ENCODE measurements at regions not wholly inside any gene's neighbourhood (a gene's known extent, or its start where the extent isn't known, plus 50 kb on each side); places are given as distances from the start of the nearest gene placed in this dataset.

DNA sequence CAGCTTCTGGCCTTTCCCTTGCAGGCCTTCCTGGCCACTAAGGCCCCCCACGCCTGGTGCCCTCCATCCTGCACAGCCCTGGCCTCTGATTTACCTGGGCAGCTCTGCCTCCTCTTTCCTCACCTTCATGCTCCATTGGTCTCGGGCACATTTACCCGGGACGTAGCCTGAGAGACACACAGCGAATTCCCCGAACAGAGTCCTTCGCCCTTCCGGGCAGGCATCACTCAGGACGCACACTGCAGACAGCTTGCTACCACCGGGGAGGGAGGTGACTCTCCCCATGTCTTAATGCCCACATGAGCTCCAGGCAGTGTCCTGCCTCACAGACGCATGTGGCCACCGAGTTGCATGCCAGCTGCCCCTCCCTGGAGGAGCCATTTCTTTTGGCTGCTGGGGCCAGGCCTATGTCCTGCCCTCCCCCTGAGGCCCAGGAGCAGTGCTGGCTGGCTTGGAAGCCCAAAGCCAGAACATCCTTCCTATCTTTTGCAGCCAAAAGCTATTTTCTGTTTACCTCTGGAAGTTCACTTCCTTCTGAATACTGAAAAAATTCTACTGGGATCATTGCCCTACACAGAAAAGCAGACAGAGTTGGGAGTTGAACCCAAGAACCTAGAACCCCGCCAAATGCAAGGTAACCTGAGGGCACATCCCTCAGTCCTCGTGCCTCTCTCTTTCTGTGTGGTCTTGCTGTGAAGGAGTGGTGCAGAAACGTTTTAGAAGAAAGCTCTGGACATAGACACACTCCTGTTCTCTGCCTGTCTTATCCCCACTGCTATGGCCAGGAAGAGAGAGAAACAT is 209.5 kb downstream of the TOMM20 start:
- Histone ChIP-seq H3K27ac (ENCODE audit: low read length) (peak overlapping the region; percentile 92), H3K36me3 (ENCODE audit: control insufficient read depth, insufficient read depth, low read length) (no peaks in the 10 kb centered on the region), H3K9me3 (replicated peaks; ENCODE audit: control insufficient read depth, low read depth, low read length) (peaks cover 3% of the 10 kb centered on the region), H3K4me1 (ENCODE audit: control insufficient read depth, insufficient read depth, low read length) (peaks cover 47% of the 10 kb centered on the region), H3K4me3 (ENCODE audit: low read length) (no peak overlapping the region), H3K27me3 (ENCODE audit: control insufficient read depth, insufficient read depth, low read length) (no peaks in the 10 kb centered on the region)
- 64% methylated on average over 12 of the region's 15 CpGs for WGBS (ENCODE audit: insufficient coverage)
- DNase-seq: peak; percentile 78

DNA sequence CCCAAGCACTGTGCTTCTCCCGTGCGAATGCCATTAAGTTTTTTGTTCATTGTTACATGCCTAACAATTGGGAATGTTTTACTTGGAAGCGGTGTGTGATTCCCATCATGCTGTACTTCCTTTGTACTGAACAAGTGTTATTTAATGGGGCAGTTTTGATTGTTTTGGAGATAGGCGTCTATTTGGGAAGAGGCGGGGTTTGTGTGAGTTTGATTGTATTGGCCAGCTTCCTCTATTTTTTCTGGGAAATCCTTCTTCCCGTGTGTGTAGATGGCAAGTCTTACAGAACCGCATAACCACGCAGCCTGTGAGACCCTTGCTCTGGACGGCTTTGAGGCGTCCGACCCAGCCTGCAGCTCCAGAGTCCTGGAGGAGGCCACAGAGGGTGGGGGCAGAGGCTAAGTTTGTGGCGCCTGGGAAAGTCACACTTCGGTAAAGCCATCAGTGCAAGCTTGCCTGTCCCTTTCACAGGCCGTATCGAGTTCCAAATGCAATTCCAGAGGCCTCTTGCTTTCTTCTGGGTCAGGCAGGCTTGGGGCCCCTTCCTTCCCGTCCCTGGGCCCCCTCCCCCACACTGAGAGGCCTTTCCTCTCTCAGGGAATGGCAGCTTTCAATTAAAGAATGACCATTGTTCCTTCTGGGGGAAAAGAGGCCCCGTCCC is 210.3 kb downstream of the TOMM20 start:
- no peaks in the 10 kb centered on the region for H3K27me3 ChIP-seq (ENCODE audit: control insufficient read depth, insufficient read depth, low read length)
- WGBS (ENCODE audit: insufficient coverage): 26% methylated on average over 13 of the region's 17 CpGs
- no peak overlapping the region for H3K4me3 ChIP-seq (ENCODE audit: low read length)
- H3K27ac ChIP-seq (ENCODE audit: low read length): peak overlapping the region; percentile 92
- H3K36me3 ChIP-seq (ENCODE audit: control insufficient read depth, insufficient read depth, low read length): no peaks in the 10 kb centered on the region
- H3K9me3 ChIP-seq (replicated peaks; ENCODE audit: control insufficient read depth, low read depth, low read length): peaks cover 3% of the 10 kb centered on the region
- peaks cover 48% of the 10 kb centered on the region for H3K4me1 ChIP-seq (ENCODE audit: control insufficient read depth, insufficient read depth, low read length)
- DNase-seq: peak; percentile 79

DNA sequence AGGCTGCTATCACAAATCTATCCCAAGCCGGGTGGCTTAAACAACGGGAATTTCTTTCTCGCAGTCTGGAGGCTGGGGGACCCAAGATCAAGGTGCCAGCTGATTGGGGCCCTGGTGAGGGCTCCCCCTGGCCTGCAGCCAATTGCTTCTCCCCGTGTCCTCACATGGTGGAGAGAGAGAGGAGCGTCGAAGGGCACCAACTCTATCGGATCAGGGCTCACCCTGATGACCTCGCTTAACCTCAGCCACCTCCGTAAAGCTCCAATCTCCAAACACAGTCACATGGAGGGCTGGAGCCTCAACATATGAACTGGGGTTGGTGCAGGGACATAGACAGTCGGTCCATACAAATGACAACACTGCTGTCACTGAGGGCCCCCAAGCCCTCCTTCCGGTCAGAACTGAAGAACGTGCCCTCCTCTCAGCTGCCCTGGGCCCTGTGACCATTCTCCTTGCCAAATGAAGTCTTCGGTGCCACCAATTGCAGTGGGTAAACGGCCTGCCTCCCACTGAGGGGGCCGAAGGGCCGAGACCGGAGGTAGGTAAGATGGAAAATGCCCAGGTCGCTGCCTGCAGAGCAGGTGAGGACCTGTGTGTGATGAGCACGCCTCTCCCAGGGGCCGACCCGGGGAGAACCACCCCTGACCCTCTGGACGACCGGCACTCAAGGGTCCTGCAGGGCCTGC is 211.0 kb downstream of the TOMM20 start:
- WGBS (ENCODE audit: insufficient coverage): 81% methylated on average over 17 of the region's 23 CpGs
- Histone ChIP-seq H3K4me3 (ENCODE audit: low read length) (no peak overlapping the region), H3K36me3 (ENCODE audit: control insufficient read depth, insufficient read depth, low read length) (no peaks in the 10 kb centered on the region), H3K27me3 (ENCODE audit: control insufficient read depth, insufficient read depth, low read length) (no peaks in the 10 kb centered on the region), H3K27ac (ENCODE audit: low read length) (peak overlapping the region; percentile 92), H3K4me1 (ENCODE audit: control insufficient read depth, insufficient read depth, low read length) (peaks cover 55% of the 10 kb centered on the region), H3K9me3 (replicated peaks; ENCODE audit: control insufficient read depth, low read depth, low read length) (peaks cover 3% of the 10 kb centered on the region)
- DNase-seq: no peak

DNA sequence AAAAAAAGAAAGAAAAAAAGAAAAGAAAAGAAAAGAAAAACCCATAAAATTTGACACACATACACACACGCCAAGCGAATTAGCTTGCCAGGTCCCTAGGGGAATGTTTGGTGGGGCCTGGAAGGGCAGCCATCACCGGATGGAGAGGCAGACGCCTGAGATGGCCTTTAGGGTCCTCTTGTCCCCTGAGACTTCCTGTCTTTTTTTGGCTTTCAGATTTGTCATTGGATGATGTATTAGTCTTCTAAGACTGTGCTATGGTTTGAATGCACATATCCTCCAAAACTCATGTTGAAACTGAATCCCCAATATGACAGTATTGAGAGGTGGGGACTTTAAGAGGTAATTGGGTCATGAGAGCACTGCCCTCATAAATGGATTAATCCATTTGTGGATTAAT is 211.8 kb downstream of the TOMM20 start:
- WGBS (ENCODE audit: insufficient coverage): no CpG with 5 or more reads among the region's 4 CpGs
- peaks cover 62% of the 10 kb centered on the region for H3K4me1 ChIP-seq (ENCODE audit: control insufficient read depth, insufficient read depth, low read length)

DNA sequence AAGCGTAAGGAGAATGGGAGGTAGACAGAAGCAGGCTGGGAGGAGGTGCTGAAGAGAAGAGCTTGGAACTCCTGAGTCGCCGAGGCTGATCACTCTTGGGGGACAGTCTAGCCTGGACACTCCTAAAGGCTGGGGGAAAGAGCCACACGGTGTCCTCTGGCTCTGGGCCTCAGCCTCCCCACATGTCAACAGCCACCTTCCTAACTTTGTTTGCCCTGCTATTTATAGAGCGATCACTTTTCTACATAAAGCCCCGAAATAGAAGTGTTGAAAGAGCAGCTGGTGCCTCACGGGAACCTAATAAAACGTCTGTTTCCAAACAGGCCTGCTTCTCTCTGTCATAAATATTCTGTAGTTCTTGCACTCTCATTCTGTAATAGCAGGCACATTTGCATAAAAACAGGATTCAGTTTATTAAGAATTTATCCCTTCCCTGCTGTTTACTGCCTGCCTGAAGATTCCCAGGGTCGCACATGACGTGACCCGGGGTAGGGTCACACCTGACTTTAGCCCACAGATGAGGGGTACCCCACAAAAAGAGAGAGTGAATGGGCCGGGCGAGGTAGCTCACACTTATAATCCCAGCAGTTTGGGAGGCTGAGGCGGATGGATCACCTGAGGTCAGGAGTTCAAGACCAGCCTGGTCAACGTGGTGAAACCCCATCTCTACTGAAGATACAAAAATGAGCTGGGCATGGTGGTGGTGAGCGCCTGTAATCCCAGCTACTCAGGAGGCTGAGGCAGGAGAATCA is 212.5 kb downstream of the TOMM20 start:
- DNase-seq: peak; percentile 89
- Histone ChIP-seq H3K27ac (ENCODE audit: low read length) (peak overlapping the region; percentile 53), H3K4me3 (ENCODE audit: low read length) (no peak overlapping the region), H3K27me3 (ENCODE audit: control insufficient read depth, insufficient read depth, low read length) (no peaks in the 10 kb centered on the region), H3K4me1 (ENCODE audit: control insufficient read depth, insufficient read depth, low read length) (peaks cover 58% of the 10 kb centered on the region), H3K9me3 (replicated peaks; ENCODE audit: control insufficient read depth, low read depth, low read length) (peaks cover 3% of the 10 kb centered on the region), H3K36me3 (ENCODE audit: control insufficient read depth, insufficient read depth, low read length) (no peaks in the 10 kb centered on the region)
- 29% methylated on average over 9 of the region's 16 CpGs for WGBS (ENCODE audit: insufficient coverage)

More for the DNA sequence above, 211.8 kb downstream of the TOMM20 start:
- no peak for DNase-seq
- H3K4me3 ChIP-seq (ENCODE audit: low read length): no peak overlapping the region
- no peaks in the 10 kb centered on the region for H3K27me3 ChIP-seq (ENCODE audit: control insufficient read depth, insufficient read depth, low read length)
- H3K36me3 ChIP-seq (ENCODE audit: control insufficient read depth, insufficient read depth, low read length): no peaks in the 10 kb centered on the region
- peaks cover 3% of the 10 kb centered on the region for H3K9me3 ChIP-seq (replicated peaks; ENCODE audit: control insufficient read depth, low read depth, low read length)
- H3K27ac ChIP-seq (ENCODE audit: low read length): peak overlapping the region; percentile 92

DNA sequence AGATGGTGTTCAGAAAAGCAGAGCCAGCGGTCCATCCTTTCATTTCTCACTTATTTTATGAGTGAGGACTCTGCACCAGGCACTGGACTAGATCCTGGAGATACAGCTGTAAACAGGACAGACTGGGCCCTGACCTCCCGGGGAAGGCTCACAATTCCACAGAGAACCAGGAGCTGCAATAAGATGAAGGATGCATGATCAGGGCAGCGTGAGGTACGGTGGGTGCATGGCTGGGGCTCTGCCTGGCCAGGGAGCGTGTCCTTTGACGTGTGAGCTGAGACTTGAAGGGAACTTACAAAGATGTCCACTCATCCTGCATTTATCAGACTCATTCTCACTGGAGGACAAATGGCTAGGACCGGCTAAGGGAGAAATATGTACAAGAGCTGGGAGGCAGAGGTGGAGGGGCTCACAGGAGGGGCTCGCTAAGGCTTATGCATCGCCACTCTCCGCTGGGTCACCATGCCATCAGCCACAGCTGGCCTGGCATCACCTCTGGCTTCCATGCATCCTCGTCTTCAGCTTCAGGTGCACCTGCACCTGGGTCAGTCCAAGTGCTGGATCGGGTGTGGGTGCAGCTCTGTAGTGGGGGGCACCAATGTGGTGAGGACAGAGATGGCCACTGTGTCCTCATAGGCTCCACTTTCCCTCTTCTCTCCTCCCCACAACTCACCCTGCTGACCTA is 213.9 kb downstream of the TOMM20 start:
- H3K27me3 ChIP-seq (ENCODE audit: control insufficient read depth, insufficient read depth, low read length): no peaks in the 10 kb centered on the region
- H3K36me3 ChIP-seq (ENCODE audit: control insufficient read depth, insufficient read depth, low read length): no peaks in the 10 kb centered on the region
- no peak overlapping the region for H3K4me3 ChIP-seq (ENCODE audit: low read length)
- H3K9me3 ChIP-seq (replicated peaks; ENCODE audit: control insufficient read depth, low read depth, low read length): no peaks in the 10 kb centered on the region
- peaks cover 56% of the 10 kb centered on the region for H3K4me1 ChIP-seq (ENCODE audit: control insufficient read depth, insufficient read depth, low read length)
- DNase-seq: no peak
- 98% methylated on average over 7 of the region's 12 CpGs for WGBS (ENCODE audit: insufficient coverage)
- H3K27ac ChIP-seq (ENCODE audit: low read length): no peak overlapping the region

DNA sequence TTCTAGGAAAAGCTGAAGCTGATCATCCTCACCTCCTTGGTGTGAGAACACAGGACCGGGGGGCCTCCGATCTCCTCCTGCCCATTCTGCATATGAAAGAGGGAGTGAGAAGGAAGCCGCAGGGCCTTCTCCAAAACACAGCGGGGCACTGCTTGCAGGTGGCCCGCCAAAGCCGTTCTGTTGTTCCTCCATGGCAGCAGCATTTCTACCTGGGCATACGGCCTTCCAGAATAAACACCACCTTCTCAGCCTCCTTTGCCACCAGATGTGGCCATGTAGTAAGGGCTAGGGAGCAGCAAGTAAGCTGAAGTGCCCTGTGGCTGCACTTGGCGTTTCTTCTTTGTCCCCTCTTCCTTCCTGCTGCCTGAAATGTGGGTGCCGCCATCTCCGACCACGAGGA is 214.9 kb downstream of the TOMM20 start:
- H3K27ac ChIP-seq (ENCODE audit: low read length): no peak overlapping the region
- no peak overlapping the region for H3K4me3 ChIP-seq (ENCODE audit: low read length)
- DNase-seq: no peak
- H3K27me3 ChIP-seq (ENCODE audit: control insufficient read depth, insufficient read depth, low read length): no peaks in the 10 kb centered on the region
- WGBS (ENCODE audit: insufficient coverage): 100% methylated on average over 4 of the region's 11 CpGs
- peaks cover 48% of the 10 kb centered on the region for H3K4me1 ChIP-seq (ENCODE audit: control insufficient read depth, insufficient read depth, low read length)
- H3K9me3 ChIP-seq (replicated peaks; ENCODE audit: control insufficient read depth, low read depth, low read length): no peaks in the 10 kb centered on the region
- no peaks in the 10 kb centered on the region for H3K36me3 ChIP-seq (ENCODE audit: control insufficient read depth, insufficient read depth, low read length)

DNA sequence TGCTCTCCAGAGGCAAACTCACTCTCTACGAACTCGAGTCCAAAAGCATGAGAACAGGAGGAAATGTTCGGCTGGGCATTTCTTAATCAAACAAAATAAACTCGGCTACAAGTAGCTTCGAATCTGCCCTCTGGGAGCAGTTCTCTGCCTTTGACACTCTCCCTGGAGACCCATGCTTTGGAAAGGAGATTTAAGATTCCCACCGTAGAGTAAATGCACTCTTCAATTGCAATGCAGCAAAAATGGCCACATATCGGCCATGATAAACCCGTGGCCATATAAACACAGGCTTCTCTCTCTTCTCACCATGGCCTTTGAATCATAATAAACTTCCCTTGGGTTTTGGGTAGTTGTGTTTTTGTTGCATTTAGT is 215.4 kb downstream of the TOMM20 start:
- H3K36me3 ChIP-seq (ENCODE audit: control insufficient read depth, insufficient read depth, low read length): no peaks in the 10 kb centered on the region
- peak overlapping the region; percentile 17 for H3K27ac ChIP-seq (ENCODE audit: low read length)
- H3K9me3 ChIP-seq (replicated peaks; ENCODE audit: control insufficient read depth, low read depth, low read length): no peaks in the 10 kb centered on the region
- no peak for DNase-seq
- H3K27me3 ChIP-seq (ENCODE audit: control insufficient read depth, insufficient read depth, low read length): no peaks in the 10 kb centered on the region
- WGBS (ENCODE audit: insufficient coverage): 55% methylated on average over 3 of the region's 8 CpGs
- H3K4me3 ChIP-seq (ENCODE audit: low read length): no peak overlapping the region
- H3K4me1 ChIP-seq (ENCODE audit: control insufficient read depth, insufficient read depth, low read length): peaks cover 48% of the 10 kb centered on the region

DNA sequence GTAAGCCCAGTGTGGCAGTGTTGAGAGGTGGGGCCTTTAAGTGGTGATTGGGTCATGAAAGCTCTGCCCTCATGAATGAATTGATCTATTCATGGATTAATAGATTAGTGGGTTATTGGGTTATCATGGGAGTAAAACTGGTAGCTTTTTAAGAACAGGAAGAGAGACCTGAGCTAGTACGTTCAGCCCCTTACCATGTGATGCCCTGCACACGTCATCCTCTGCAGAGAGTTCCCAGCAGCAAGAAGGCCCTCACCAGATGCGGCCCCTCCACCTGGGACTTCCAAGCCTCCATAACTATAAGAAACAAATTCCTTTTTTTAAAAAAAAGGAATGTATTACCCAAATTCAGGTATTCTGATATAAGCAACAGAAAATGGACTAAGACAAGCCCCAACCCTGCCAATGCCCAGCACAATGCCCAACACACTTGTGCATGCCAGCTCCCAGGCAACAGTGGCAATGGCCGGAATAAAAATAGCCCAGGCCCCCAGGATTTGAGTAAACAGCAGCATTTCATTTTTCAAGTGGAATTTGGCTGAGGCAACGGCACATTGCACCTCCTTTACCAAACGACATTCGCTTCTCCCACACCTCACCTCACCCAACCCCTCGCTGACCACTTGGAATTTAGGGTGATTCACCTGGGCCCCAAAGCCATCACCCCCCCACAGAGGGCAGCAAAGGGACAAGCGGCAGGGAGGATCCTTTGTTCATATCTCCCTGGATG is 215.9 kb downstream of the TOMM20 start:
- Histone ChIP-seq H3K4me3 (ENCODE audit: low read length) (no peak overlapping the region), H3K27me3 (ENCODE audit: control insufficient read depth, insufficient read depth, low read length) (no peaks in the 10 kb centered on the region), H3K36me3 (ENCODE audit: control insufficient read depth, insufficient read depth, low read length) (no peaks in the 10 kb centered on the region), H3K9me3 (replicated peaks; ENCODE audit: control insufficient read depth, low read depth, low read length) (no peaks in the 10 kb centered on the region), H3K27ac (ENCODE audit: low read length) (peak overlapping the region; percentile 62), H3K4me1 (ENCODE audit: control insufficient read depth, insufficient read depth, low read length) (peaks cover 48% of the 10 kb centered on the region)
- DNase-seq: no peak
- WGBS (ENCODE audit: insufficient coverage): no CpG with 5 or more reads among the region's 9 CpGs
